ENCODE measurements at regions not wholly inside any gene's neighbourhood (a gene's known extent, or its start where the extent isn't known, plus 50 kb on each side); places are given as distances from the start of the nearest gene placed in this dataset.

- TF ChIP-seq, protein P1, sequence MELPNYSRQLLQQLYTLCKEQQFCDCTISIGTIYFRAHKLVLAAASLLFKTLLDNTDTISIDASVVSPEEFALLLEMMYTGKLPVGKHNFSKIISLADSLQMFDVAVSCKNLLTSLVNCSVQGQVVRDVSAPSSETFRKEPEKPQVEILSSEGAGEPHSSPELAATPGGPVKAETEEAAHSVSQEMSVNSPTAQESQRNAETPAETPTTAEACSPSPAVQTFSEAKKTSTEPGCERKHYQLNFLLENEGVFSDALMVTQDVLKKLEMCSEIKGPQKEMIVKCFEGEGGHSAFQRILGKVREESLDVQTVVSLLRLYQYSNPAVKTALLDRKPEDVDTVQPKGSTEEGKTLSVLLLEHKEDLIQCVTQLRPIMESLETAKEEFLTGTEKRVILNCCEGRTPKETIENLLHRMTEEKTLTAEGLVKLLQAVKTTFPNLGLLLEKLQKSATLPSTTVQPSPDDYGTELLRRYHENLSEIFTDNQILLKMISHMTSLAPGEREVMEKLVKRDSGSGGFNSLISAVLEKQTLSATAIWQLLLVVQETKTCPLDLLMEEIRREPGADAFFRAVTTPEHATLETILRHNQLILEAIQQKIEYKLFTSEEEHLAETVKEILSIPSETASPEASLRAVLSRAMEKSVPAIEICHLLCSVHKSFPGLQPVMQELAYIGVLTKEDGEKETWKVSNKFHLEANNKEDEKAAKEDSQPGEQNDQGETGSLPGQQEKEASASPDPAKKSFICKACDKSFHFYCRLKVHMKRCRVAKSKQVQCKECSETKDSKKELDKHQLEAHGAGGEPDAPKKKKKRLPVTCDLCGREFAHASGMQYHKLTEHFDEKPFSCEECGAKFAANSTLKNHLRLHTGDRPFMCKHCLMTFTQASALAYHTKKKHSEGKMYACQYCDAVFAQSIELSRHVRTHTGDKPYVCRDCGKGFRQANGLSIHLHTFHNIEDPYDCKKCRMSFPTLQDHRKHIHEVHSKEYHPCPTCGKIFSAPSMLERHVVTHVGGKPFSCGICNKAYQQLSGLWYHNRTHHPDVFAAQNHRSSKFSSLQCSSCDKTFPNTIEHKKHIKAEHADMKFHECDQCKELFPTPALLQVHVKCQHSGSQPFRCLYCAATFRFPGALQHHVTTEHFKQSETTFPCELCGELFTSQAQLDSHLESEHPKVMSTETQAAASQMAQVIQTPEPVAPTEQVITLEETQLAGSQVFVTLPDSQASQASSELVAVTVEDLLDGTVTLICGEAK (IDR thresholded peaks at IDR 0.05), result no peak
- TF ChIP-seq, protein P1 (CRISPR knock-in tag; IDR thresholded peaks at IDR 0.05), result no peak
- TF ChIP-seq CCAR2 (IDR thresholded peaks at IDR 0.05; ENCODE audit: low read depth, low read length) (no peak), GABPB1 (CRISPR knock-in tag; IDR thresholded peaks at IDR 0.05) (no peak), MAZ (CRISPR knock-in tag; conservative IDR thresholded peaks at IDR 0.05 in 1 of 2, IDR thresholded peaks at IDR 0.05 in 1 of 2) (no peak), CREB5 (CRISPR knock-in tag; IDR thresholded peaks at IDR 0.05) (no peak), CTCF (IDR thresholded peaks at IDR 0.05 in 2 of 3, conservative IDR thresholded peaks at IDR 0.05 in 1 of 3; ENCODE audit: insufficient read depth in 2 of 3, low read depth in 1 of 3, low read length in 3 of 3) (no peak), ETV5 (CRISPR knock-in tag; IDR thresholded peaks at IDR 0.05; ENCODE audit: low read depth) (no peak), MLX (CRISPR knock-in tag; conservative IDR thresholded peaks at IDR 0.05) (no peak), MCM3 (IDR thresholded peaks at IDR 0.05) (no peak)
Observed at GRCh38 chr10:129253865-129254179, 213.2 kb upstream of the MGMT start.

Measured in K562 (cell line).